Spleen (tissue), 7 donors: ENCODE measurements at regions not wholly inside any gene's neighbourhood (a gene's known extent, or its start where the extent isn't known, plus 50 kb on each side); places are given as distances from the start of the nearest gene placed in this dataset.

Experiments used
- CTCF ChIP-seq, 11 experiments: fragments of 200-600 bp in 7 of 11; fragments of 450-650 bp in 4 of 11; sonication (generic) in 4 of 11; IDR thresholded peaks in 8 of 11; conservative IDR thresholded peaks in 3 of 11; 1 replicate in 7 of 11; 2 replicates in 4 of 11; pipeline versions ENCODE4 v1.4.0 to v1.8.0; 2016 to 2021; ENCODE audit warnings: antibody characterized with exemption in 11 of 11, inconsistent platforms in 4 of 11, mild to moderate bottlenecking in 1 of 11
- POLR2A ChIP-seq, 3 donors: fragments of 450-650 bp; IDR thresholded peaks; one replicate each; pipeline ENCODE4 v1.5.1; 2017; ENCODE audit warnings: antibody characterized with exemption in 3 of 3, mild to moderate bottlenecking in 1 of 3
- POLR2AphosphoS5 ChIP-seq, 3 donors: sonication (generic); formaldehyde crosslinking; IDR thresholded peaks; one replicate each; pipeline ENCODE4 v1.5.1; 2017; ENCODE audit warnings: antibody characterized with exemption in 3 of 3
- donor health status: DM: no; HTN: no; CAD: no; lungs with moderate emphysema.
- donor health status: DM: no; HTN: no; CAD: no.
- donor health status: DM: no; HTN: no; CAD: no.

GRCh38 chr2:129892360-129892759, 87.1 kb upstream of the RAB6C start:
- TF ChIP-seq CTCF (IDR thresholded peaks at IDR 0.05 in 8 of 11, conservative IDR thresholded peaks at IDR 0.05 in 3 of 11) (no peak), POLR2A (IDR thresholded peaks at IDR 0.05) (no peak), POLR2AphosphoS5 (IDR thresholded peaks at IDR 0.05) (no peak)
